ENCODE measurements at regions not wholly inside any gene's neighbourhood (a gene's known extent, or its start where the extent isn't known, plus 50 kb on each side); places are given as distances from the start of the nearest gene placed in this dataset.
"Not testable (repeated sequence)": the region's sequence is repeated elsewhere in the genome, so short reads cannot be mapped to it uniquely, and the experiment has no call there.

DNA sequence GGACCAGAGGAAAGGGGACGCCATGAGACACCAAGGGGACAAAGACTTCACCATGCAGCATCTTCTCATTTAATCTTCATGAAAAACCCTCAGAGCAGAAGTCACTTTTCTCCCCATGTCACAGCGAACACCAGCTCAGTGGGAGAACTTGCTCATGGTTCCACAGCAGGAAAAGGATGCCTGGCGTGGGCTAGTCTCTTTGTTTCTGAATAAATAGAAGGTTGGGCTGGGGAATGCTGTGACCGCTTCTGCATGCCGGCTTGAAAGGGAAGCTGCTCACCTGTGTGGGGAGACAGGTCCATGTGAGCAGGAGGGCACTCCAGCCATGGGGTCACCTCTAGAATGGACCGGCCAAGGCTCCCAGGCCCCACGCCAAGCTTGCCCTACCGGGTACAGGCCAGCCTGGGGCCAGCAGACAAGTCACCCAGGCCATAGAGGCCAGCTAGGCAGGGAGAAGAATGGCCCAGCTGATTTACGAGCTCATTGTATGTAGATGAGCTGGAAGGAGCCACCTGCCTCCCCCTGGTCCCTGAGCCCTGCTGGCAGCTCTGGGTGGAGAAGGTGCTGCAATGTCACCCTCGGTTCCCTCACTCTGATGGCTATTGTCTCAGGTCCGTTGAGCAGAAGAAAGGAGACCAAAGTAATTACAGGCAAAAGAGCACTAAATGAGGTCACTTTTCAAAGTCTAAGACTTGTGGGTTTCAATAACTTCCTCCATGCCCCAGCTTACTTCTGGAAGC lies 82.0 kb upstream of the PDZD8 start:
- Mint-ChIP-seq H3K27ac (no peak overlapping the region), H3K4me3 (no peak overlapping the region), H3K36me3 (peaks cover 10% of the 10 kb centered on the region), H3K27me3 (ENCODE audit: low read depth in 2 of 2) (peaks cover 24 to 36% of the 10 kb centered on the region in 2 donors), H3K9me3 (no peaks in the 10 kb centered on the region), H3K4me1 (peaks cover 0 to 8% of the 10 kb centered on the region in 2 donors)
- peaks cover 31% of the 10 kb centered on the region for H3K4me1 ChIP-seq (ENCODE audit: control insufficient read depth, insufficient read depth, low read length)
- TF ChIP-seq, protein P1, sequence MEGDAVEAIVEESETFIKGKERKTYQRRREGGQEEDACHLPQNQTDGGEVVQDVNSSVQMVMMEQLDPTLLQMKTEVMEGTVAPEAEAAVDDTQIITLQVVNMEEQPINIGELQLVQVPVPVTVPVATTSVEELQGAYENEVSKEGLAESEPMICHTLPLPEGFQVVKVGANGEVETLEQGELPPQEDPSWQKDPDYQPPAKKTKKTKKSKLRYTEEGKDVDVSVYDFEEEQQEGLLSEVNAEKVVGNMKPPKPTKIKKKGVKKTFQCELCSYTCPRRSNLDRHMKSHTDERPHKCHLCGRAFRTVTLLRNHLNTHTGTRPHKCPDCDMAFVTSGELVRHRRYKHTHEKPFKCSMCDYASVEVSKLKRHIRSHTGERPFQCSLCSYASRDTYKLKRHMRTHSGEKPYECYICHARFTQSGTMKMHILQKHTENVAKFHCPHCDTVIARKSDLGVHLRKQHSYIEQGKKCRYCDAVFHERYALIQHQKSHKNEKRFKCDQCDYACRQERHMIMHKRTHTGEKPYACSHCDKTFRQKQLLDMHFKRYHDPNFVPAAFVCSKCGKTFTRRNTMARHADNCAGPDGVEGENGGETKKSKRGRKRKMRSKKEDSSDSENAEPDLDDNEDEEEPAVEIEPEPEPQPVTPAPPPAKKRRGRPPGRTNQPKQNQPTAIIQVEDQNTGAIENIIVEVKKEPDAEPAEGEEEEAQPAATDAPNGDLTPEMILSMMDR (IDR thresholded peaks at IDR 0.05): no peak
- no peak overlapping the region for H3K4me3 ChIP-seq (ENCODE audit: low read length)
- intact Hi-C loops (cut with micrococcal nuclease): no loop called here
- DNase-seq (no peak), ATAC-seq (no peak)
- H3K27me3 ChIP-seq (ENCODE audit: control insufficient read depth, insufficient read depth, low read length): peaks cover 20% of the 10 kb centered on the region
- H3K36me3 ChIP-seq (ENCODE audit: control insufficient read depth, insufficient read depth, low read length): no peaks in the 10 kb centered on the region
- peaks cover 14% of the 10 kb centered on the region for H3K9me3 ChIP-seq (ENCODE audit: control insufficient read depth, insufficient read depth, low read length)
- 31% methylated on average over 10 of the region's 11 CpGs for WGBS (ENCODE audit: insufficient coverage)
- no peak overlapping the region for H3K27ac ChIP-seq (ENCODE audit: low read length)

DNA sequence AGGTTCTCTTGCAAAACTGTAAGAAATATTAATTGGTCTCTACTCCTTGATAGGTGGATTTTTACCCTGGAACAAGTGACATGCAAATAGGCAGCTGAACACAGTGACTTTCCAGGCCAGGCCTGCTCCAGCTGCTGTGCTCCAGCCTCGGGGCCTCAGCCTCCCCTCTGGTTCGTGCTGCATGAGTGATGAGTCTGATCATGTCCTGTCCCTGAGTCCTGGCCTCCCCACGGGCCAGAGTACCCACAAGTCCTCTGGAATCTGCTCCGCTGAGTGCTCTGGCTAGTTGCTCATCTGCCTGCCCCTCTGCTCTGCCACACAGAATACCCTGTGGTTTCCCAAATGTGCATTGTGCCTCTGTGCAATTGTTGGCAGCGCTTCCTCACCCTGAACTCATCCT lies 80.1 kb upstream of the PDZD8 start:
- DNase-seq: no peak
- TF ChIP-seq, protein P1 (IDR thresholded peaks at IDR 0.05): no peak
- no peaks in the 10 kb centered on the region for H3K9me3 Mint-ChIP-seq
- ATAC-seq: no peak
- H3K4me1 Mint-ChIP-seq: peaks cover 0 to 8% of the 10 kb centered on the region in 2 donors
- H3K4me3 Mint-ChIP-seq: no peak overlapping the region
- intact Hi-C loops (cut with micrococcal nuclease): no loop called here
- 83% methylated on average over 5 of the region's 5 CpGs for WGBS (ENCODE audit: insufficient coverage)
- Histone ChIP-seq H3K27me3 (ENCODE audit: control insufficient read depth, insufficient read depth, low read length) (peaks cover 20% of the 10 kb centered on the region), H3K9me3 (ENCODE audit: control insufficient read depth, insufficient read depth, low read length) (peaks cover 14% of the 10 kb centered on the region), H3K36me3 (ENCODE audit: control insufficient read depth, insufficient read depth, low read length) (no peaks in the 10 kb centered on the region), H3K4me1 (ENCODE audit: control insufficient read depth, insufficient read depth, low read length) (peaks cover 31% of the 10 kb centered on the region), H3K27ac (ENCODE audit: low read length) (no peak overlapping the region), H3K4me3 (ENCODE audit: low read length) (no peak overlapping the region)
- peaks cover 24 to 36% of the 10 kb centered on the region in 2 donors for H3K27me3 Mint-ChIP-seq (ENCODE audit: low read depth in 2 of 2)
- H3K36me3 Mint-ChIP-seq: peaks cover 10% of the 10 kb centered on the region
- H3K27ac Mint-ChIP-seq: no peak overlapping the region

DNA sequence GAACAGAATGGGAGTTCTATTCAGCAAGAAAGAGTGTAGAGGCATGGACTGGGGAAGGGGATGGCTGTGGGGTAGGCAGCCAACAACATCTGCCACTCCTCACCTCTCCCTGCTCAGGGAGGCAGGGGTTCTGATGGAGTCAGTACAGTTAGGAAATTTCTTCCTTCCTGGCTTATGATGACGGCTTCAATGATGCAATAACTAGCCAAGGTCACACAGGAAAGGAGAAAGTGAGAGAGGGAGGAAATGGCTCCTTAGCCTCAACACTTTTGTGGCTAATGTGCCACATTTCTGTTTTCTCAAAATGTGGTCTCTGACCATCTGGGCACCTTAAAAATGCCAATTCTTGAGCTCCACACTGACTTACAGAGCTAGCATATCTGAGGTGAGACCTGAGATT lies 79.3 kb upstream of the PDZD8 start:
- intact Hi-C loops (cut with micrococcal nuclease): no loop called here
- Histone ChIP-seq H3K27me3 (ENCODE audit: control insufficient read depth, insufficient read depth, low read length) (peaks cover 20% of the 10 kb centered on the region), H3K27ac (ENCODE audit: low read length) (no peak overlapping the region), H3K36me3 (ENCODE audit: control insufficient read depth, insufficient read depth, low read length) (no peaks in the 10 kb centered on the region), H3K4me1 (ENCODE audit: control insufficient read depth, insufficient read depth, low read length) (peaks cover 31% of the 10 kb centered on the region), H3K4me3 (ENCODE audit: low read length) (no peak overlapping the region), H3K9me3 (ENCODE audit: control insufficient read depth, insufficient read depth, low read length) (peaks cover 14% of the 10 kb centered on the region)
- Mint-ChIP-seq H3K27ac (no peak overlapping the region), H3K27me3 (ENCODE audit: low read depth in 2 of 2) (peaks cover 24 to 43% of the 10 kb centered on the region in 2 donors), H3K9me3 (no peaks in the 10 kb centered on the region), H3K36me3 (peaks cover 10% of the 10 kb centered on the region), H3K4me1 (peaks cover 0 to 8% of the 10 kb centered on the region in 2 donors), H3K4me3 (no peak overlapping the region)
- DNase-seq (no peak), ATAC-seq (no peak)
- TF ChIP-seq, protein P1 (IDR thresholded peaks at IDR 0.05): no peak
- 17% methylated on average over 1 of the region's 1 CpG for WGBS (ENCODE audit: insufficient coverage)

DNA sequence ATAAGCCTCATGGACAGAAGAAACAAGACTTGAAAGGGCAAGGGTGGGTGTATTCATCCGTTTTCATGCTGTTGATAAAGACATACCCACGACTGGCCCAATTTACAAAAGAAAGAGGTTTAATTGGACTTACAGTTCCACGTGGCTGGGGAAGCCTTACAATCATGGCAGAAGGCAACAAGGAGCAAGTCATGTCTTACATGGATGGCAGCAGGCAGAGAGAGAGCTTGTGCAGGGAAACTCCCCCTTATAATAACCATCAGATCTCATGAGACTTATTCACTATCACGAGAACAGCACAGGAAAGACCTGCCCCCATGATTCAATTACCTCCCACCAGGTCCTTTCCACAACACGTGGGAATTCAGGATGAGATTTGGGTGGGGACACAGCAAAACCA lies 78.2 kb upstream of the PDZD8 start:
- H3K36me3 ChIP-seq (ENCODE audit: control insufficient read depth, insufficient read depth, low read length); H3K27ac ChIP-seq (ENCODE audit: low read length); H3K4me3 Mint-ChIP-seq; DNase-seq; H3K4me1 Mint-ChIP-seq; H3K4me3 ChIP-seq (ENCODE audit: low read length); H3K27ac Mint-ChIP-seq; H3K9me3 Mint-ChIP-seq; ATAC-seq; intact Hi-C loops (cut with micrococcal nuclease): not testable (repeated sequence)
- Histone ChIP-seq H3K27me3 (ENCODE audit: control insufficient read depth, insufficient read depth, low read length) (peaks cover 20% of the 10 kb centered on the region), H3K9me3 (ENCODE audit: control insufficient read depth, insufficient read depth, low read length) (peaks cover 14% of the 10 kb centered on the region), H3K4me1 (ENCODE audit: control insufficient read depth, insufficient read depth, low read length) (peaks cover 31% of the 10 kb centered on the region)
- H3K36me3 Mint-ChIP-seq: peaks cover 10% of the 10 kb centered on the region
- WGBS (ENCODE audit: insufficient coverage): 71% methylated on average over 5 of the region's 5 CpGs
- peaks cover 17 to 42% of the 10 kb centered on the region in 2 donors for H3K27me3 Mint-ChIP-seq (ENCODE audit: low read depth in 2 of 2)

Data from natural killer cell (primary cell).